ENCODE measurements at regions not wholly inside any gene's neighbourhood (a gene's known extent, or its start where the extent isn't known, plus 50 kb on each side); places are given as distances from the start of the nearest gene placed in this dataset.

- H3K4me3 Mint-ChIP-seq (ENCODE audit: unreplicated experiment): no peak overlapping the region
- no peak overlapping the region for H3K27ac Mint-ChIP-seq (ENCODE audit: unreplicated experiment)
- Histone ChIP-seq H2AFZ (ENCODE audit: low read depth, low read length) (no peak overlapping the region), H3K27me3 (ENCODE audit: insufficient read depth, low read length) (no peaks in the 10 kb centered on the region), H3K9ac (ENCODE audit: low read length) (no peak overlapping the region), H3K4me2 (ENCODE audit: low read length) (no peak overlapping the region), H3K27ac (ENCODE audit: low read depth, low read length) (no peak overlapping the region), H3K79me2 (ENCODE audit: insufficient read depth, low read length) (no peaks in the 10 kb centered on the region), H3K4me1 (ENCODE audit: insufficient read depth, low read length) (no peaks in the 10 kb centered on the region), H3K36me3 (ENCODE audit: insufficient read depth, low read length) (no peaks in the 10 kb centered on the region), H4K20me1 (ENCODE audit: insufficient read depth, low read length) (no peaks in the 10 kb centered on the region), H3K9me3 (ENCODE audit: insufficient read depth, low read depth, low read length) (no peaks in the 10 kb centered on the region), H3K4me3 (ENCODE audit: insufficient read depth, low read depth, low read length) (no peak overlapping the region)
- H3K9me3 Mint-ChIP-seq (ENCODE audit: unreplicated experiment): no peaks in the 10 kb centered on the region
- H3K36me3 Mint-ChIP-seq (ENCODE audit: low read depth, unreplicated experiment): no peaks in the 10 kb centered on the region
- H3K27me3 Mint-ChIP-seq (ENCODE audit: low read depth, unreplicated experiment): no peaks in the 10 kb centered on the region
- H3K4me1 Mint-ChIP-seq (ENCODE audit: low read depth, unreplicated experiment): no peaks in the 10 kb centered on the region
- DNase-seq (ENCODE audit: low read depth) (no peak), FAIRE-seq (no peak)
- TF ChIP-seq CTCF (IDR thresholded peaks at IDR 0.05; ENCODE audit: insufficient read depth, low read depth, low read length): no peak
- TF ChIP-seq EZH2 (IDR thresholded peaks at IDR 0.05; ENCODE audit: insufficient read depth, low read length): no peak
Observed at GRCh38 chr5:98243972-98244371, 529.5 kb upstream of the RGMB start.

GRCh38 chr5:98248949-98249348 is 524.5 kb upstream of the RGMB start:
- Histone ChIP-seq H3K4me2 (ENCODE audit: low read length) (no peak overlapping the region), H3K27me3 (ENCODE audit: insufficient read depth, low read length) (no peaks in the 10 kb centered on the region), H3K79me2 (ENCODE audit: insufficient read depth, low read length) (no peaks in the 10 kb centered on the region), H4K20me1 (ENCODE audit: insufficient read depth, low read length) (no peaks in the 10 kb centered on the region), H3K9ac (ENCODE audit: low read length) (no peak overlapping the region), H3K9me3 (ENCODE audit: insufficient read depth, low read depth, low read length) (no peaks in the 10 kb centered on the region), H3K36me3 (ENCODE audit: insufficient read depth, low read length) (no peaks in the 10 kb centered on the region), H3K4me1 (ENCODE audit: insufficient read depth, low read length) (peaks cover 4% of the 10 kb centered on the region), H3K27ac (ENCODE audit: low read depth, low read length) (no peak overlapping the region), H2AFZ (ENCODE audit: low read depth, low read length) (no peak overlapping the region), H3K4me3 (ENCODE audit: insufficient read depth, low read depth, low read length) (no peak overlapping the region)
- no peak overlapping the region for H3K4me3 Mint-ChIP-seq (ENCODE audit: unreplicated experiment)
- peaks cover 3% of the 10 kb centered on the region for H3K4me1 Mint-ChIP-seq (ENCODE audit: low read depth, unreplicated experiment)
- H3K27me3 Mint-ChIP-seq (ENCODE audit: low read depth, unreplicated experiment): no peaks in the 10 kb centered on the region
- H3K27ac Mint-ChIP-seq (ENCODE audit: unreplicated experiment): no peak overlapping the region
- TF ChIP-seq EZH2 (IDR thresholded peaks at IDR 0.05; ENCODE audit: insufficient read depth, low read length) (no peak), CTCF (IDR thresholded peaks at IDR 0.05; ENCODE audit: insufficient read depth, low read depth, low read length) (no peak)
- no peaks in the 10 kb centered on the region for H3K36me3 Mint-ChIP-seq (ENCODE audit: low read depth, unreplicated experiment)
- H3K9me3 Mint-ChIP-seq (ENCODE audit: unreplicated experiment): peaks cover 2% of the 10 kb centered on the region
- FAIRE-seq (peak; percentile 94), DNase-seq (ENCODE audit: low read depth) (peak; percentile 96)

GRCh38 chr5:98258939-98259338 is 514.5 kb upstream of the RGMB start:
- FAIRE-seq (no peak), DNase-seq (ENCODE audit: low read depth) (no peak)
- Mint-ChIP-seq H3K27ac (ENCODE audit: unreplicated experiment) (no peak overlapping the region), H3K4me1 (ENCODE audit: low read depth, unreplicated experiment) (no peaks in the 10 kb centered on the region), H3K9me3 (ENCODE audit: unreplicated experiment) (peaks cover 8% of the 10 kb centered on the region), H3K36me3 (ENCODE audit: low read depth, unreplicated experiment) (no peaks in the 10 kb centered on the region), H3K4me3 (ENCODE audit: unreplicated experiment) (no peak overlapping the region), H3K27me3 (ENCODE audit: low read depth, unreplicated experiment) (no peaks in the 10 kb centered on the region)
- H3K36me3 ChIP-seq (ENCODE audit: insufficient read depth, low read length): no peaks in the 10 kb centered on the region
- no peak overlapping the region for H3K4me3 ChIP-seq (ENCODE audit: insufficient read depth, low read depth, low read length)
- no peaks in the 10 kb centered on the region for H3K79me2 ChIP-seq (ENCODE audit: insufficient read depth, low read length)
- no peak overlapping the region for H2AFZ ChIP-seq (ENCODE audit: low read depth, low read length)
- H3K27me3 ChIP-seq (ENCODE audit: insufficient read depth, low read length): no peaks in the 10 kb centered on the region
- TF ChIP-seq EZH2 (IDR thresholded peaks at IDR 0.05; ENCODE audit: insufficient read depth, low read length) (no peak), CTCF (IDR thresholded peaks at IDR 0.05; ENCODE audit: insufficient read depth, low read depth, low read length) (no peak)
- H3K4me1 ChIP-seq (ENCODE audit: insufficient read depth, low read length): no peaks in the 10 kb centered on the region
- no peak overlapping the region for H3K9ac ChIP-seq (ENCODE audit: low read length)
- no peak overlapping the region for H3K4me2 ChIP-seq (ENCODE audit: low read length)
- no peaks in the 10 kb centered on the region for H4K20me1 ChIP-seq (ENCODE audit: insufficient read depth, low read length)
- no peak overlapping the region for H3K27ac ChIP-seq (ENCODE audit: low read depth, low read length)
- H3K9me3 ChIP-seq (ENCODE audit: insufficient read depth, low read depth, low read length): no peaks in the 10 kb centered on the region
